PFSK-1 (cell line): ENCODE measurements at regions not wholly inside any gene's neighbourhood (a gene's known extent, or its start where the extent isn't known, plus 50 kb on each side); places are given as distances from the start of the nearest gene placed in this dataset.

Source experiments
- POLR2AphosphoS5 ChIP-seq: IDR thresholded peaks from 2 replicates; pipeline ENCODE4 v1.6.1; 2012; ENCODE audit warnings: low read depth, mild to moderate bottlenecking, control low read depth, low read length, moderate library complexity
- TF ChIP-seq, protein P1 (sequence below), 2 experiments: IDR thresholded peaks; 2 replicates each; pipeline versions ENCODE4 v1.6.1 to v1.8.0; 2011 to 2012; ENCODE audit warnings: low read depth in 2 of 2, low read length in 2 of 2, control low read depth in 1 of 2, inconsistent platforms in 1 of 2, mild to moderate bottlenecking in 1 of 2, moderate library complexity in 1 of 2; ENCODE audit not compliant: insufficient read depth in 1 of 2

DNA sequence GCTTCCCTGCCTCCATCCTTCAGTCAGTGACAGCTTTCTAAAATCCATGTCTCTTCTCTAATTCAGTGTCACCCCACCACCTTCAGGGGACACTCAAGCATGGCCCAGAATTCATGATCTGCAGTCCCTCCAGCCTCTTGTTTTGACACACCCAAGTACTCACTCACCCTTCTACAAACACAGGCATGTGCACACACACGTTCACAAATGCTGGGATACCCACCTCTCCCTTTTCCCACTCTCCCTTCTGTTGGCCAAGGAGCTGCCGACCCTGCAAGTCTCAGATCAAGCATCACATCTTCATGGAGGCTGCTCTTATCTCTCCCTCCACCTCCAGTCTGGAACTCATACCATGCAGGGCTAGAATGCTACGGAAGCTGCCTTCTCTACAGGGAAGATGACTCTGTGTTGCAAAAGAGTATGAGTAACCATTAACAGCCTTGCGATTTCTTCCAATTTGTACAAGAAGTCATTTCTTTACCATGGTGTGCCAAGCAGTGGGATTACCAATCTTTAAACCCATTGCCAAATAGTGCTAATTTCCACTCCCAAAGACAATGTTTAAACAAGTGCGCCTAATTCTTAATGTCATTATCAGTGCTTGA is 196.1 kb downstream of the BCL11B start:
- TF ChIP-seq, protein P1, sequence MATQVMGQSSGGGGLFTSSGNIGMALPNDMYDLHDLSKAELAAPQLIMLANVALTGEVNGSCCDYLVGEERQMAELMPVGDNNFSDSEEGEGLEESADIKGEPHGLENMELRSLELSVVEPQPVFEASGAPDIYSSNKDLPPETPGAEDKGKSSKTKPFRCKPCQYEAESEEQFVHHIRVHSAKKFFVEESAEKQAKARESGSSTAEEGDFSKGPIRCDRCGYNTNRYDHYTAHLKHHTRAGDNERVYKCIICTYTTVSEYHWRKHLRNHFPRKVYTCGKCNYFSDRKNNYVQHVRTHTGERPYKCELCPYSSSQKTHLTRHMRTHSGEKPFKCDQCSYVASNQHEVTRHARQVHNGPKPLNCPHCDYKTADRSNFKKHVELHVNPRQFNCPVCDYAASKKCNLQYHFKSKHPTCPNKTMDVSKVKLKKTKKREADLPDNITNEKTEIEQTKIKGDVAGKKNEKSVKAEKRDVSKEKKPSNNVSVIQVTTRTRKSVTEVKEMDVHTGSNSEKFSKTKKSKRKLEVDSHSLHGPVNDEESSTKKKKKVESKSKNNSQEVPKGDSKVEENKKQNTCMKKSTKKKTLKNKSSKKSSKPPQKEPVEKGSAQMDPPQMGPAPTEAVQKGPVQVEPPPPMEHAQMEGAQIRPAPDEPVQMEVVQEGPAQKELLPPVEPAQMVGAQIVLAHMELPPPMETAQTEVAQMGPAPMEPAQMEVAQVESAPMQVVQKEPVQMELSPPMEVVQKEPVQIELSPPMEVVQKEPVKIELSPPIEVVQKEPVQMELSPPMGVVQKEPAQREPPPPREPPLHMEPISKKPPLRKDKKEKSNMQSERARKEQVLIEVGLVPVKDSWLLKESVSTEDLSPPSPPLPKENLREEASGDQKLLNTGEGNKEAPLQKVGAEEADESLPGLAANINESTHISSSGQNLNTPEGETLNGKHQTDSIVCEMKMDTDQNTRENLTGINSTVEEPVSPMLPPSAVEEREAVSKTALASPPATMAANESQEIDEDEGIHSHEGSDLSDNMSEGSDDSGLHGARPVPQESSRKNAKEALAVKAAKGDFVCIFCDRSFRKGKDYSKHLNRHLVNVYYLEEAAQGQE (IDR thresholded peaks at IDR 0.05; ENCODE audit: insufficient read depth in 1 of 2, low read depth in 2 of 2, low read length in 2 of 2) = no peak
- TF ChIP-seq POLR2AphosphoS5 = no peak
